ENCODE measurements at regions not wholly inside any gene's neighbourhood (a gene's known extent, or its start where the extent isn't known, plus 50 kb on each side); places are given as distances from the start of the nearest gene placed in this dataset.

DNA sequence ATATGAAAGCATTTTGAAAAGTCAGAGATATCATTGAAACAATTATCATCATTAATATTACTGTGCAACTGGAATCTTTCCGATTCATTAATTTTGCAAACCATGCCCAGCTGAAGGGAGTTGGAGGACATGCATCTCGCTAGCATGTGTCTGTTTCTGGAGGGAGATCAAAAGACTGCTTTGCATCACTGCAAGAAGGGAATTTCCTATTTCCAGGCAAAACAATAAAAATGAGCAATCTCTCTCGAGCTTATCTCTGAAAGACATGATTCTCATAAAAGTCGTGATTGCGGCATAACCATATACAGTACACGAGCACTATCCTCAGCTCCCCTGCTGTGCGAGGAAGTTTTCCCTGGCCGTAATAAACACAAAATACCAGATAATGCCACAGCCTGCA lies 607.6 kb upstream of the DPP6 start:
- TF ChIP-seq, protein P1, sequence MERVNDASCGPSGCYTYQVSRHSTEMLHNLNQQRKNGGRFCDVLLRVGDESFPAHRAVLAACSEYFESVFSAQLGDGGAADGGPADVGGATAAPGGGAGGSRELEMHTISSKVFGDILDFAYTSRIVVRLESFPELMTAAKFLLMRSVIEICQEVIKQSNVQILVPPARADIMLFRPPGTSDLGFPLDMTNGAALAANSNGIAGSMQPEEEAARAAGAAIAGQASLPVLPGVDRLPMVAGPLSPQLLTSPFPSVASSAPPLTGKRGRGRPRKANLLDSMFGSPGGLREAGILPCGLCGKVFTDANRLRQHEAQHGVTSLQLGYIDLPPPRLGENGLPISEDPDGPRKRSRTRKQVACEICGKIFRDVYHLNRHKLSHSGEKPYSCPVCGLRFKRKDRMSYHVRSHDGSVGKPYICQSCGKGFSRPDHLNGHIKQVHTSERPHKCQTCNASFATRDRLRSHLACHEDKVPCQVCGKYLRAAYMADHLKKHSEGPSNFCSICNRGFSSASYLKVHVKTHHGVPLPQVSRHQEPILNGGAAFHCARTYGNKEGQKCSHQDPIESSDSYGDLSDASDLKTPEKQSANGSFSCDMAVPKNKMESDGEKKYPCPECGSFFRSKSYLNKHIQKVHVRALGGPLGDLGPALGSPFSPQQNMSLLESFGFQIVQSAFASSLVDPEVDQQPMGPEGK (CRISPR knock-in tag; IDR thresholded peaks at IDR 0.05; ENCODE audit: borderline replicate concordance): no peak
- TF ChIP-seq OSR1 (CRISPR knock-in tag; IDR thresholded peaks at IDR 0.05) (no peak), ZFP30 (CRISPR knock-in tag; IDR thresholded peaks at IDR 0.05) (no peak), TSHZ2 (CRISPR knock-in tag; IDR thresholded peaks at IDR 0.05) (no peak), ESRRG (CRISPR knock-in tag; IDR thresholded peaks at IDR 0.05) (no peak), ISL1 (CRISPR knock-in tag; IDR thresholded peaks at IDR 0.05) (no peak), RARB (CRISPR knock-in tag; IDR thresholded peaks at IDR 0.05) (no peak), POU6F1 (CRISPR knock-in tag; IDR thresholded peaks at IDR 0.05; ENCODE audit: borderline replicate concordance, low read depth) (no peak), ZNF70 (CRISPR knock-in tag; IDR thresholded peaks at IDR 0.05) (no peak), ZFP3 (CRISPR knock-in tag; IDR thresholded peaks at IDR 0.05) (no peak), ZNF565 (CRISPR knock-in tag; conservative IDR thresholded peaks at IDR 0.05; ENCODE audit: low read depth) (no peak), CSDC2 (CRISPR knock-in tag; IDR thresholded peaks at IDR 0.05) (no peak), PPARA (CRISPR knock-in tag; IDR thresholded peaks at IDR 0.05; ENCODE audit: borderline replicate concordance) (no peak), GLIS3 (CRISPR knock-in tag; IDR thresholded peaks at IDR 0.05) (no peak), TOX (CRISPR knock-in tag; IDR thresholded peaks at IDR 0.05; ENCODE audit: borderline replicate concordance) (no peak), SNAI2 (CRISPR knock-in tag; IDR thresholded peaks at IDR 0.05) (no peak), BACH2 (CRISPR knock-in tag; IDR thresholded peaks at IDR 0.05; ENCODE audit: borderline replicate concordance) (no peak)
- TF ChIP-seq, protein P2, sequence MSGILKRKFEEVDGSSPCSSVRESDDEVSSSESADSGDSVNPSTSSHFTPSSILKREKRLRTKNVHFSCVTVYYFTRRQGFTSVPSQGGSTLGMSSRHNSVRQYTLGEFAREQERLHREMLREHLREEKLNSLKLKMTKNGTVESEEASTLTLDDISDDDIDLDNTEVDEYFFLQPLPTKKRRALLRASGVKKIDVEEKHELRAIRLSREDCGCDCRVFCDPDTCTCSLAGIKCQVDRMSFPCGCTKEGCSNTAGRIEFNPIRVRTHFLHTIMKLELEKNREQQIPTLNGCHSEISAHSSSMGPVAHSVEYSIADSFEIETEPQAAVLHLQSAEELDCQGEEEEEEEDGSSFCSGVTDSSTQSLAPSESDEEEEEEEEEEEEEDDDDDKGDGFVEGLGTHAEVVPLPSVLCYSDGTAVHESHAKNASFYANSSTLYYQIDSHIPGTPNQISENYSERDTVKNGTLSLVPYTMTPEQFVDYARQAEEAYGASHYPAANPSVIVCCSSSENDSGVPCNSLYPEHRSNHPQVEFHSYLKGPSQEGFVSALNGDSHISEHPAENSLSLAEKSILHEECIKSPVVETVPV (CRISPR knock-in tag; IDR thresholded peaks at IDR 0.05): no peak
- TF ChIP-seq, protein P3, sequence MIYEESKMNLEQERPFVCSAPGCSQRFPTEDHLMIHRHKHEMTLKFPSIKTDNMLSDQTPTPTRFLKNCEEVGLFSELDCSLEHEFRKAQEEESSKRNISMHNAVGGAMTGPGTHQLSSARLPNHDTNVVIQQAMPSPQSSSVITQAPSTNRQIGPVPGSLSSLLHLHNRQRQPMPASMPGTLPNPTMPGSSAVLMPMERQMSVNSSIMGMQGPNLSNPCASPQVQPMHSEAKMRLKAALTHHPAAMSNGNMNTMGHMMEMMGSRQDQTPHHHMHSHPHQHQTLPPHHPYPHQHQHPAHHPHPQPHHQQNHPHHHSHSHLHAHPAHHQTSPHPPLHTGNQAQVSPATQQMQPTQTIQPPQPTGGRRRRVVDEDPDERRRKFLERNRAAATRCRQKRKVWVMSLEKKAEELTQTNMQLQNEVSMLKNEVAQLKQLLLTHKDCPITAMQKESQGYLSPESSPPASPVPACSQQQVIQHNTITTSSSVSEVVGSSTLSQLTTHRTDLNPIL (CRISPR knock-in tag; IDR thresholded peaks at IDR 0.05; ENCODE audit: low read depth): no peak
- no peak for ATAC-seq

- ATAC-seq: no peak
- TF ChIP-seq RARB (CRISPR knock-in tag; IDR thresholded peaks at IDR 0.05): no peak
- TF ChIP-seq ISL1 (CRISPR knock-in tag; IDR thresholded peaks at IDR 0.05): no peak
- no peak for TF ChIP-seq ESRRG (CRISPR knock-in tag; IDR thresholded peaks at IDR 0.05)
- TF ChIP-seq OSR1 (CRISPR knock-in tag; IDR thresholded peaks at IDR 0.05): no peak
- TF ChIP-seq ZNF70 (CRISPR knock-in tag; IDR thresholded peaks at IDR 0.05): no peak
- TF ChIP-seq, protein P1 (CRISPR knock-in tag; IDR thresholded peaks at IDR 0.05; ENCODE audit: borderline replicate concordance): no peak
- TF ChIP-seq ZC3H10 (CRISPR knock-in tag; IDR thresholded peaks at IDR 0.05): no peak
- TF ChIP-seq ZNF8 (CRISPR knock-in tag; IDR thresholded peaks at IDR 0.05): no peak
- TF ChIP-seq, protein P3 (CRISPR knock-in tag; IDR thresholded peaks at IDR 0.05; ENCODE audit: low read depth): no peak
- TF ChIP-seq, protein P2 (CRISPR knock-in tag; IDR thresholded peaks at IDR 0.05): no peak
- no peak for TF ChIP-seq SNAI2 (CRISPR knock-in tag; IDR thresholded peaks at IDR 0.05)
- no peak for TF ChIP-seq TCF4 (CRISPR knock-in tag; IDR thresholded peaks at IDR 0.05; ENCODE audit: borderline replicate concordance)
- TF ChIP-seq ZFP3 (CRISPR knock-in tag; IDR thresholded peaks at IDR 0.05): no peak
- TF ChIP-seq BACH2 (CRISPR knock-in tag; IDR thresholded peaks at IDR 0.05; ENCODE audit: borderline replicate concordance): no peak
- TF ChIP-seq TSHZ2 (CRISPR knock-in tag; IDR thresholded peaks at IDR 0.05): no peak
- no peak for TF ChIP-seq ZNF565 (CRISPR knock-in tag; conservative IDR thresholded peaks at IDR 0.05; ENCODE audit: low read depth)
Observed at GRCh38 chr7:153445641-153446040, 606.6 kb upstream of the DPP6 start.

Data from SK-N-SH treated with all-trans-retinoic acid at 6 μM for 48 hours (cell line).